ENCODE measurements at regions not wholly inside any gene's neighbourhood (a gene's known extent, or its start where the extent isn't known, plus 50 kb on each side); places are given as distances from the start of the nearest gene placed in this dataset.

DNA sequence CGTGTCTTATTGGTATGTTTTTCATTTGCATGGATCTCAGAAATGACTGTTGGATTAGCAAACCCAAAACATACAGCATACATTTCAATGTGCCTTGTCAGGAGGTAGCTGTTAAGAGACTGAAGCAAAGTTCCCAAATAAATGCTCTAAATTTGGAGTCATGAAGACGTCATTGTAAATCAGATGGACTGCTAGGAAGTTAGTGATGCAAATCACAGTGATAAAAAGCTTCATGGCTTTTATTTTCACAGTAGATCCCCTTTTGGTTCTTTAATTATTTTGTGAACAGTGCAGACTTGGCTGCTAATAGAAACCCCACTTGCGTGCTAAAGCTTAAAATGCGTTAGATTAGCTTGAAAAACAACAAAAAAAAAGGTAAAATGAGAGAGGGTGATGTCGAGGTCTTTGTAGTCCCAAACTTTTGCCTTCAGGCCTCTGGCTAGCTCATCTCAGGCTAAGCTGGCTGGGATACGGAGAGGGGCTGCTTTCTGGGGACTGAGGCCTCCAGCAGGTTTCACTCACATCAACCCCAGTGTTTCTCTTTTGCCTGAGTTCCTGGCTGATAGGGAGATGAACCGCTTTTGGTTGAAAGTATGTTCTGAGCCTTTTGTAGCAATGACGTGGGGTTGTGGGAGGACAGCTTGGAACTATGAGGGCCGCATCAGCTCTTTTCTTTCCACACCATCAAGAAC lies 107.1 kb upstream of the CDCA7L start:
- Histone ChIP-seq H3K27ac (ENCODE audit: low read depth in 1 of 2, low read length in 2 of 2) (no peak overlapping the region), H3K4me3 (ENCODE audit: low read length) (no peak overlapping the region), H3K9me3 (ENCODE audit: control insufficient read depth in 1 of 2, insufficient read depth in 1 of 2, low read length in 2 of 2) (no peaks in the 10 kb centered on the region), H3K36me3 (ENCODE audit: insufficient read depth, low read length) (no peaks in the 10 kb centered on the region), H3K27me3 (ENCODE audit: control insufficient read depth in 1 of 2, insufficient read depth in 2 of 2, low read length in 2 of 2) (no peaks in the 10 kb centered on the region), H3K4me1 (ENCODE audit: insufficient read depth, low read length) (no peaks in the 10 kb centered on the region)
- no peak for TF ChIP-seq CTCF (IDR thresholded peaks at IDR 0.05)
- Mint-ChIP-seq H3K36me3 (ENCODE audit: low read depth) (no peaks in the 10 kb centered on the region), H3K9me3 (no peaks in the 10 kb centered on the region), H3K4me1 (ENCODE audit: low read depth) (no peaks in the 10 kb centered on the region), H3K27ac (no peak overlapping the region), H3K4me3 (no peak overlapping the region), H3K27me3 (peaks cover 19% of the 10 kb centered on the region)
- ChIA-PET POLR2A (interaction anchor here (0.6 kb wide), 1 partner anchor 12 kb away, joined by 3 read pairs; no protein-coding TSS in a partner anchor), CTCF (no interaction called here)
- ATAC-seq (ENCODE audit: poor library complexity) = no peak
- DNase-seq = no peak
- intact Hi-C loops (cut with DNase I, micrococcal nuclease) = no loop called here

GRCh38 chr7:22051886-22052673 lies 106.4 kb upstream of the CDCA7L start:
- Mint-ChIP-seq H3K27me3 (peaks cover 19% of the 10 kb centered on the region), H3K27ac (no peak overlapping the region), H3K4me1 (ENCODE audit: low read depth) (no peaks in the 10 kb centered on the region), H3K36me3 (ENCODE audit: low read depth) (no peaks in the 10 kb centered on the region), H3K4me3 (no peak overlapping the region), H3K9me3 (no peaks in the 10 kb centered on the region)
- no peaks in the 10 kb centered on the region for H3K4me1 ChIP-seq (ENCODE audit: insufficient read depth, low read length)
- POLR2A ChIA-PET = no interaction called here
- ATAC-seq (ENCODE audit: poor library complexity) (no peak), DNase-seq (no peak)
- no peaks in the 10 kb centered on the region for H3K27me3 ChIP-seq (ENCODE audit: control insufficient read depth in 1 of 2, insufficient read depth in 2 of 2, low read length in 2 of 2)
- intact Hi-C loops (cut with DNase I, micrococcal nuclease) = no loop called here
- no peaks in the 10 kb centered on the region for H3K36me3 ChIP-seq (ENCODE audit: insufficient read depth, low read length)
- no peak overlapping the region for H3K27ac ChIP-seq (ENCODE audit: low read depth in 1 of 2, low read length in 2 of 2)
- H3K9me3 ChIP-seq (ENCODE audit: control insufficient read depth in 1 of 2, insufficient read depth in 1 of 2, low read length in 2 of 2) = no peaks in the 10 kb centered on the region
- H3K4me3 ChIP-seq (ENCODE audit: low read length) = no peak overlapping the region
- TF ChIP-seq CTCF (IDR thresholded peaks at IDR 0.05) = no peak
- CTCF ChIA-PET = no interaction called here

DNA sequence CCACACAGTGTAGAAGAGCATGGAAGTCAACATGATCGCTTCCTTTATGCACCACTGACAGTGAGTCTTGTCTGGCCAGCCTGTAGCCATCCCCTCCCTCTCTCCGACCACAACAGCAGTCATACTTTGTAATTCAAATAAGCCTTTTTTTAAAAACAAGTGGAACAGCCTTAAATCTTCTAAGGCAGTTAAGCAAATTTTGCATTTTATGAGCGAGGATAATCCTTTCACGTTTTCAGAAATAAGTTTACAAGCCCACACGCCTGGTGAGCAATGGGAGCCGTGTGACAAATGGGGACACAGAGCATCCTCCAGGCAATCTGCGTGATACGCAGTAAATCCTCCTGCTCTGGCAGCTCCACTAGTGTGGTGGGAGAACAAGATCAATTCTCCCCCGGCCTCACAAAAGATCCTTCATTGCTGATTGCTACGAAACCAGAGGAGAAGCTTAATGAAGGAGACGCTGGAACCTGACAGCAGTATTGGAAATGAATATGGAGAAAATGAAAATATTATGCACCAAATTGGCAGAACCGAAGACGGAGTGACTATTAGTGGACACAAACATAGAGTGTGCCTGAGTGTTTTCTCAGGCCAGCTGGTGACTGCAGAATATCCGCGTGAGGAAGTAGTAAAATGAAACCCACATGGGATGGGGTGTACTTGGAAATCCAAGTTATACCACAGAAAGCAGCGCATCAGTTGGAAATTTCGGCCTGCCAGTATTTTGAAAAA lies 104.2 kb upstream of the CDCA7L start:
- intact Hi-C loops (cut with DNase I, micrococcal nuclease) = no loop called here
- H3K27ac Mint-ChIP-seq = no peak overlapping the region
- POLR2A ChIA-PET = no interaction called here

More for the DNA sequence above, 104.2 kb upstream of the CDCA7L start:
- Mint-ChIP-seq H3K4me3 (no peak overlapping the region), H3K9me3 (no peaks in the 10 kb centered on the region), H3K4me1 (ENCODE audit: low read depth) (no peaks in the 10 kb centered on the region), H3K36me3 (ENCODE audit: low read depth) (no peaks in the 10 kb centered on the region), H3K27me3 (peaks cover 15% of the 10 kb centered on the region)
- no peaks in the 10 kb centered on the region for H3K4me1 ChIP-seq (ENCODE audit: insufficient read depth, low read length)
- DNase-seq (no peak), ATAC-seq (ENCODE audit: poor library complexity) (no peak)
- H3K36me3 ChIP-seq (ENCODE audit: insufficient read depth, low read length) = no peaks in the 10 kb centered on the region
- no peaks in the 10 kb centered on the region for H3K9me3 ChIP-seq (ENCODE audit: control insufficient read depth in 1 of 2, insufficient read depth in 1 of 2, low read length in 2 of 2)
- no peak overlapping the region for H3K4me3 ChIP-seq (ENCODE audit: low read length)
- CTCF ChIA-PET = interaction anchor here (0.5 kb wide), 1 partner anchor 50 kb away, joined by 3 read pairs; no protein-coding TSS in a partner anchor
- H3K27ac ChIP-seq (ENCODE audit: low read depth in 1 of 2, low read length in 2 of 2) = no peak overlapping the region
- H3K27me3 ChIP-seq (ENCODE audit: control insufficient read depth in 1 of 2, insufficient read depth in 2 of 2, low read length in 2 of 2) = no peaks in the 10 kb centered on the region
- TF ChIP-seq CTCF (IDR thresholded peaks at IDR 0.05) = no peak
